Neural progenitor cell (in vitro differentiated cells): ENCODE measurements at regions not wholly inside any gene's neighbourhood (a gene's known extent, or its start where the extent isn't known, plus 50 kb on each side); places are given as distances from the start of the nearest gene placed in this dataset.
A peak's percentile ranks its signal among the peaks of the same experiment; 100 is the strongest.

Source experiments
- DNase-seq: peaks from one replicate; pipeline ENCODE4 v3.0.0-alpha.2; 2016; ENCODE audit warnings: low spot score
- H2AFZ ChIP-seq: fragments of 200-600 bp; sonication (generic); replicated peaks from 2 replicates; pipeline ENCODE4 v1.6.1; 2016; ENCODE audit warnings: antibody characterized with exemption
- H3F3A ChIP-seq: fragments of 200-600 bp; sonication (generic); 2 replicates; pipeline ENCODE4 v1.6.1; 2016; ENCODE audit warnings: antibody characterized with exemption, low read depth
- H3K27ac ChIP-seq: fragments of 200-600 bp; sonication (generic); 2 replicates; pipeline ENCODE4 v1.5.1; 2016; ENCODE audit warnings: mild to moderate bottlenecking
- H3K27me3 ChIP-seq: fragments of 200-600 bp; sonication (generic); 2 replicates; pipeline ENCODE4 v1.6.1; 2016; ENCODE audit warnings: mild to moderate bottlenecking, moderate library complexity
- H3K36me3 ChIP-seq: fragments of 200-600 bp; sonication (generic); 2 replicates; pipeline ENCODE4 v1.5.1; 2016
- H3K4me1 ChIP-seq: fragments of 200-600 bp; sonication (generic); 2 replicates; pipeline ENCODE4 v1.6.1; 2016; ENCODE audit warnings: mixed run types
- H3K4me2 ChIP-seq: fragments of 200-600 bp; sonication (generic); 2 replicates; pipeline ENCODE4 v1.6.1; 2016
- H3K4me3 ChIP-seq: fragments of 200-600 bp; sonication (generic); 2 replicates; pipeline ENCODE4 v1.5.1; 2016
- H3K79me2 ChIP-seq: fragments of 200-600 bp; sonication (generic); 2 replicates; pipeline ENCODE4 v1.6.1; 2016; ENCODE audit warnings: low read depth
- H3K9ac ChIP-seq: fragments of 200-600 bp; sonication (generic); 2 replicates; pipeline ENCODE4 v1.6.1; 2016
- H3K9me3 ChIP-seq: fragments of 200-600 bp; sonication (generic); 2 replicates; pipeline ENCODE4 v1.5.1; 2016; ENCODE audit warnings: low read depth
- H4K20me1 ChIP-seq: fragments of 200-600 bp; sonication (generic); 2 replicates; pipeline ENCODE4 v1.6.1; 2016; ENCODE audit warnings: low read depth
- H3K27ac Mint-ChIP-seq: 3 replicates; pipeline ENCODE4 v1.8.0; 2021; ENCODE audit warnings: mixed read lengths
- H3K27me3 Mint-ChIP-seq: 2 replicates; pipeline ENCODE4 v1.8.0; 2022; ENCODE audit warnings: low read depth, mild to moderate bottlenecking, inconsistent platforms, moderate library complexity, mixed read lengths; ENCODE audit not compliant: insufficient read depth
- H3K36me3 Mint-ChIP-seq: 3 replicates; pipeline ENCODE4 v1.8.0; 2021; ENCODE audit warnings: mixed read lengths
- H3K4me1 Mint-ChIP-seq: 3 replicates; pipeline ENCODE4 v1.8.0; 2021; ENCODE audit warnings: mixed read lengths
- H3K4me3 Mint-ChIP-seq: 3 replicates; pipeline ENCODE4 v1.8.0; 2021; ENCODE audit warnings: mild to moderate bottlenecking, moderate library complexity, mixed read lengths
- H3K9me3 Mint-ChIP-seq: 3 replicates; pipeline ENCODE4 v1.8.0; 2020; ENCODE audit warnings: mixed read lengths
- CTCF ChIP-seq: fragments of 200-600 bp; sonication (generic); IDR thresholded peaks from 2 replicates; pipeline ENCODE4 v1.5.1; 2017; ENCODE audit warnings: antibody characterized with exemption, mild to moderate bottlenecking
- EZH2 ChIP-seq: fragments of 200-600 bp; sonication (generic); IDR thresholded peaks from 2 replicates; pipeline ENCODE4 v1.6.1; 2017; ENCODE audit warnings: antibody characterized with exemption, mild to moderate bottlenecking, moderate library complexity
- EZH2phosphoT487 ChIP-seq: fragments of 200-600 bp; sonication (generic); IDR thresholded peaks from 2 replicates; pipeline ENCODE4 v1.6.1; 2017; ENCODE audit warnings: antibody characterized with exemption

- H3K79me2 ChIP-seq: no peaks in the 10 kb centered on the region
- TF ChIP-seq EZH2 (no peak), CTCF (peak; percentile 20)
- H3K36me3 Mint-ChIP-seq: peaks cover 7% of the 10 kb centered on the region
- DNase-seq: peak; percentile 18
- peaks cover 11% of the 10 kb centered on the region for H3K9me3 Mint-ChIP-seq
- H3K27ac Mint-ChIP-seq: peak overlapping the region; percentile 87
- no peak overlapping the region for H3K4me3 ChIP-seq
- no peaks in the 10 kb centered on the region for H3K9me3 ChIP-seq
- H3F3A ChIP-seq: no peaks in the 10 kb centered on the region
- no peaks in the 10 kb centered on the region for H3K27me3 ChIP-seq
- H3K27me3 Mint-ChIP-seq: no peaks in the 10 kb centered on the region
- no peaks in the 10 kb centered on the region for H4K20me1 ChIP-seq
- H3K36me3 ChIP-seq: no peaks in the 10 kb centered on the region
- no peak overlapping the region for H3K27ac ChIP-seq
- H3K4me3 Mint-ChIP-seq: no peak overlapping the region
- H3K4me2 ChIP-seq: no peak overlapping the region
- H3K9ac ChIP-seq: no peak overlapping the region
- H2AFZ ChIP-seq: no peak overlapping the region
- H3K4me1 Mint-ChIP-seq: peaks cover 25% of the 10 kb centered on the region
- H3K4me1 ChIP-seq: peaks cover 15% of the 10 kb centered on the region
These were observed 226.0 kb downstream of the TPBG start for GRCh38 chr6:82589509-82590206.

- Mint-ChIP-seq H3K36me3 (peaks cover 23% of the 10 kb centered on the region), H3K27ac (peak overlapping the region; percentile 39), H3K27me3 (peaks cover 2% of the 10 kb centered on the region), H3K4me1 (peaks cover 47% of the 10 kb centered on the region), H3K4me3 (no peak overlapping the region), H3K9me3 (peaks cover 9% of the 10 kb centered on the region)
- H3K9me3 ChIP-seq: no peaks in the 10 kb centered on the region
- no peaks in the 10 kb centered on the region for H3K36me3 ChIP-seq
- H4K20me1 ChIP-seq: no peaks in the 10 kb centered on the region
- H3K4me3 ChIP-seq: no peak overlapping the region
- H3K27me3 ChIP-seq: no peaks in the 10 kb centered on the region
- H2AFZ ChIP-seq: peak overlapping the region; percentile 51
- H3K4me1 ChIP-seq: peaks cover 38% of the 10 kb centered on the region
- no peak for TF ChIP-seq CTCF
- peak overlapping the region; percentile 0 for H3K27ac ChIP-seq
- DNase-seq: no peak
- H3F3A ChIP-seq: peaks cover 5% of the 10 kb centered on the region
- no peaks in the 10 kb centered on the region for H3K79me2 ChIP-seq
- H3K4me2 ChIP-seq: peak overlapping the region; percentile 31
- H3K9ac ChIP-seq: no peak overlapping the region
These were observed 233.6 kb downstream of the TPBG start for GRCh38 chr6:82597201-82597600.

GRCh38 chr6:82602776-82603175 is 239.2 kb downstream of the TPBG start:
- Histone ChIP-seq H3K4me2 (no peak overlapping the region), H3K4me3 (no peak overlapping the region), H3K36me3 (no peaks in the 10 kb centered on the region), H3K27me3 (no peaks in the 10 kb centered on the region), H3K9me3 (peaks cover 7% of the 10 kb centered on the region), H4K20me1 (no peaks in the 10 kb centered on the region), H3K4me1 (peaks cover 31% of the 10 kb centered on the region), H3K79me2 (no peaks in the 10 kb centered on the region), H2AFZ (no peak overlapping the region), H3F3A (peaks cover 14% of the 10 kb centered on the region), H3K9ac (no peak overlapping the region), H3K27ac (no peak overlapping the region)
- Mint-ChIP-seq H3K4me1 (peaks cover 38% of the 10 kb centered on the region), H3K27ac (no peak overlapping the region), H3K27me3 (peaks cover 10% of the 10 kb centered on the region), H3K4me3 (no peak overlapping the region), H3K9me3 (peaks cover 23% of the 10 kb centered on the region), H3K36me3 (peaks cover 29% of the 10 kb centered on the region)
- DNase-seq: no peak
- TF ChIP-seq CTCF (no peak), EZH2 (no peak), EZH2phosphoT487 (no peak)
